ENCODE measurements at regions not wholly inside any gene's neighbourhood (a gene's known extent, or its start where the extent isn't known, plus 50 kb on each side); places are given as distances from the start of the nearest gene placed in this dataset.
A peak's percentile ranks its signal among the peaks of the same experiment; 100 is the strongest.

GRCh38 chr7:81839708-81840369, 70.0 kb upstream of the HGF start (continued):
- no peak for TF ChIP-seq BCLAF1 (IDR thresholded peaks at IDR 0.05)
- no peak for TF ChIP-seq POU2F2 (IDR thresholded peaks at IDR 0.05; ENCODE audit: borderline replicate concordance, low read depth, low read length)
- TF ChIP-seq NR2C2 (IDR thresholded peaks at IDR 0.05; ENCODE audit: borderline replicate concordance, control insufficient read depth, insufficient read length, low read depth), result no peak
- no peak for TF ChIP-seq CREB1 (IDR thresholded peaks at IDR 0.05; ENCODE audit: low read depth)
- TF ChIP-seq ATF3 (IDR thresholded peaks at IDR 0.05; ENCODE audit: borderline replicate concordance, extremely low read depth, low read depth, low read length), result no peak
- 0 out of 4 replicates have a peak, but pooled peaks of 1 of the 2 experiments have one; percentile 29 for TF ChIP-seq CEBPB (IDR thresholded peaks at IDR 0.05; ENCODE audit: borderline replicate concordance in 1 of 2, low read depth in 2 of 2, low read length in 2 of 2)
- TF ChIP-seq ZNF207 (IDR thresholded peaks at IDR 0.05; ENCODE audit: borderline replicate concordance), result no peak
- peak; percentile 92 for TF ChIP-seq NFIC (IDR thresholded peaks at IDR 0.05; ENCODE audit: low read depth, low read length)
- TF ChIP-seq TBL1XR1 (IDR thresholded peaks at IDR 0.05; ENCODE audit: low read depth, low read length), result no peak
- no peak for TF ChIP-seq TCF7 (IDR thresholded peaks at IDR 0.05; ENCODE audit: borderline replicate concordance)
- TF ChIP-seq E2F8 (IDR thresholded peaks at IDR 0.05; ENCODE audit: low read depth, partially characterized antibody), result no peak
- no peak for TF ChIP-seq SP1 (IDR thresholded peaks at IDR 0.05; ENCODE audit: low read depth, low read length)
- no peak for TF ChIP-seq ZNF687 (IDR thresholded peaks at IDR 0.05)
- no peak for TF ChIP-seq ZNF274 (IDR thresholded peaks at IDR 0.05; ENCODE audit: insufficient read depth, insufficient read length)
- TF ChIP-seq SIN3A (IDR thresholded peaks at IDR 0.05; ENCODE audit: low read depth, low read length), result no peak
- no peak for TF ChIP-seq ZNF622 (IDR thresholded peaks at IDR 0.05)
- TF ChIP-seq YBX1 (IDR thresholded peaks at IDR 0.05), result no peak
- no peak for TF ChIP-seq RELB (IDR thresholded peaks at IDR 0.05; ENCODE audit: low read depth)

All from GM12878 (cell line).